WERI-Rb-1 (cell line): ENCODE measurements at regions not wholly inside any gene's neighbourhood (a gene's known extent, or its start where the extent isn't known, plus 50 kb on each side); places are given as distances from the start of the nearest gene placed in this dataset.
A peak's percentile ranks its signal among the peaks of the same experiment; 100 is the strongest.

Experiments
- DNase-seq: peaks from one replicate; pipeline ENCODE4 v3.0.0-alpha.2; 2020
- H3K27ac ChIP-seq: fragments of 250-450 bp; sonication (Bioruptor Pico); 2 replicates; pipeline ENCODE4 v1.5.1; 2020; ENCODE audit warnings: mild to moderate bottlenecking, moderate library complexity
- H3K27me3 ChIP-seq: fragments of 250-450 bp; sonication (Bioruptor Pico); 2 replicates; pipeline ENCODE4 v1.5.1; 2021; ENCODE audit warnings: mild to moderate bottlenecking, low read depth, moderate library complexity; ENCODE audit not compliant: insufficient read depth, severe bottlenecking
- H3K36me3 ChIP-seq: fragments of 250-450 bp; sonication (Bioruptor Pico); 2 replicates; pipeline ENCODE4 v1.5.1; 2020; ENCODE audit warnings: mild to moderate bottlenecking, moderate library complexity
- H3K4me3 ChIP-seq: 2 replicates; pipeline ENCODE4 v1.5.1; 2011; ENCODE audit warnings: low read depth, mild to moderate bottlenecking, control low read depth, low read length
- H3K9me3 ChIP-seq: fragments of 250-450 bp; sonication (Bioruptor Pico); 2 replicates; pipeline ENCODE4 v1.5.1; 2021; ENCODE audit warnings: mild to moderate bottlenecking, moderate library complexity; ENCODE audit not compliant: severe bottlenecking
- TF ChIP-seq, protein P1 (sequence below): IDR thresholded peaks from 2 replicates; pipeline ENCODE4 v1.5.1; 2011; ENCODE audit warnings: low read depth, mild to moderate bottlenecking, control low read depth, inconsistent platforms, low read length

DNA sequence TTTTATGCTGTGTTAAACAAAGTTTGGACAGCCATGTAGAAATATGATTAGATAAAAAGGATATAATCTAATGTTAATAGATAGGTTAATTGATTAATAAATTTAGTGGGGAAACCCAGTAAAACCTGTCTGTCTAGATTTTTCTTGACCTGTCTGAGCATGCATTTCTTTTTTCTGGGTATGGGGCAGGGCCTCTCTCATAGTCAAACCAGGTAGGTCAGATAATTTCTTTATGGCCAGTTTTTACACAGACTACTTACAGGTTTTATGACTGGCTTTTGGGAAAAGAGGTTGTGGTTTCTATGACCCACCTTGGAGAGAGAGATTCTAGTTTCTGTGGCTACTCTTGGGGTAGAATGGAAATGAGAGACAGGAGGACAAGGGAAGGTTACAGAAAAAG lies 135.6 kb upstream of the EPHA5 start:
- no peaks in the 10 kb centered on the region for H3K27me3 ChIP-seq
- DNase-seq, result no peak
- no peaks in the 10 kb centered on the region for H3K36me3 ChIP-seq
- H3K4me3 ChIP-seq, result no peak overlapping the region
- TF ChIP-seq, protein P1, sequence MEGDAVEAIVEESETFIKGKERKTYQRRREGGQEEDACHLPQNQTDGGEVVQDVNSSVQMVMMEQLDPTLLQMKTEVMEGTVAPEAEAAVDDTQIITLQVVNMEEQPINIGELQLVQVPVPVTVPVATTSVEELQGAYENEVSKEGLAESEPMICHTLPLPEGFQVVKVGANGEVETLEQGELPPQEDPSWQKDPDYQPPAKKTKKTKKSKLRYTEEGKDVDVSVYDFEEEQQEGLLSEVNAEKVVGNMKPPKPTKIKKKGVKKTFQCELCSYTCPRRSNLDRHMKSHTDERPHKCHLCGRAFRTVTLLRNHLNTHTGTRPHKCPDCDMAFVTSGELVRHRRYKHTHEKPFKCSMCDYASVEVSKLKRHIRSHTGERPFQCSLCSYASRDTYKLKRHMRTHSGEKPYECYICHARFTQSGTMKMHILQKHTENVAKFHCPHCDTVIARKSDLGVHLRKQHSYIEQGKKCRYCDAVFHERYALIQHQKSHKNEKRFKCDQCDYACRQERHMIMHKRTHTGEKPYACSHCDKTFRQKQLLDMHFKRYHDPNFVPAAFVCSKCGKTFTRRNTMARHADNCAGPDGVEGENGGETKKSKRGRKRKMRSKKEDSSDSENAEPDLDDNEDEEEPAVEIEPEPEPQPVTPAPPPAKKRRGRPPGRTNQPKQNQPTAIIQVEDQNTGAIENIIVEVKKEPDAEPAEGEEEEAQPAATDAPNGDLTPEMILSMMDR, result no peak
- H3K9me3 ChIP-seq, result peaks cover 14% of the 10 kb centered on the region
- H3K27ac ChIP-seq, result no peak overlapping the region

DNA sequence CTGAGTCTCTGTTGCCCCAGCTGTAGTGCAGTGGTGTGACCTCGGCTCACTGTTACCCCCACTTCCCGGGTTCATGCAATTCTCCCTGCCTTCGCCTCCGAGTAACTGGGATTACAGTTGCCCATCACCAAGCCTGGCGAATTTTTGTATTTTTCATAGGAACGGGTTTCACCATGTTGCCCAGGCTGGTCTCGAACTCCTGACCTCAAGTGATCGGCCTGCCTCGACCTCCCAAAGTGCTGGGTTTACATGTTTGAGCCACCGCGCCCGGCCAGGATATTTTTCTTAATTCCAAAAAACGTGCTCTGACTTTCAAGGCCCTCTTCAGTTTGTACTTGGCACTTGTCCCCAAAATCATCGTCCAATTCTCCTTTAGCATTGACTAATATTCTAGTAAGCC lies 129.2 kb upstream of the EPHA5 start:
- DNase-seq, result no peak
- Histone ChIP-seq H3K36me3 (no peaks in the 10 kb centered on the region), H3K27me3 (no peaks in the 10 kb centered on the region), H3K9me3 (no peaks in the 10 kb centered on the region), H3K4me3 (no peak overlapping the region), H3K27ac (no peak overlapping the region)
- TF ChIP-seq, protein P1, result no peak

DNA sequence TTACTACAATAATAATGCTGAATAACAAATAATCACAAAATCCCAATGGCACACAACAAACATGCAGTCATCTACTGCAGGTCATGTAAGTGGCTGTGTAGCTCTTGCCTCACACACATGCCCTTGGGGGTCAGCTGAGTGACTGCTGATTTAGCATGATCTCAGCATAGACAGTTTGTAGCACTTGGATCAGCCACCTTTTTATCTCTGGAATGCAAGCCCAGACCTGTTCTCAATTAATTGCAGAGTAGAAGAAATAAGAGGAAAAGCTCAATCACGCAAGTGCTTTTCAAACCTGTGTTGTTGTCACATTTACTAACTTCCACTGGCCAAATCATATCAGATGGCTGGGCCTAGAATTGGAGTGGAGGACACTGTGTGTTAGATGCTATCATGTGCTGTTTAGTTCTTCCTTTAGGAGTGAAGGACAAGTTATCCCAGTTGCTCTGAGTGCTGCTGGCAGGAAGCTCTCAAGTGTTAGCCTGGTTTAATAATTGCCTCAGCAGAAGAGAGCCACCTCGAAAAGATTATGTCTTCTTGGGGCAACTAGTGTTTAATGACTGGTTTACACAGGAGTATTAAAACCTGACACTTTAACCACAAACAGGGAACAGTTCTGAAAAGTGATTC lies 128.3 kb upstream of the EPHA5 start:
- no peaks in the 10 kb centered on the region for H3K27me3 ChIP-seq
- DNase-seq, result peak; percentile 14
- H3K9me3 ChIP-seq, result no peaks in the 10 kb centered on the region
- no peaks in the 10 kb centered on the region for H3K36me3 ChIP-seq
- H3K4me3 ChIP-seq, result no peak overlapping the region
- no peak overlapping the region for H3K27ac ChIP-seq
- TF ChIP-seq, protein P1, result no peak

DNA sequence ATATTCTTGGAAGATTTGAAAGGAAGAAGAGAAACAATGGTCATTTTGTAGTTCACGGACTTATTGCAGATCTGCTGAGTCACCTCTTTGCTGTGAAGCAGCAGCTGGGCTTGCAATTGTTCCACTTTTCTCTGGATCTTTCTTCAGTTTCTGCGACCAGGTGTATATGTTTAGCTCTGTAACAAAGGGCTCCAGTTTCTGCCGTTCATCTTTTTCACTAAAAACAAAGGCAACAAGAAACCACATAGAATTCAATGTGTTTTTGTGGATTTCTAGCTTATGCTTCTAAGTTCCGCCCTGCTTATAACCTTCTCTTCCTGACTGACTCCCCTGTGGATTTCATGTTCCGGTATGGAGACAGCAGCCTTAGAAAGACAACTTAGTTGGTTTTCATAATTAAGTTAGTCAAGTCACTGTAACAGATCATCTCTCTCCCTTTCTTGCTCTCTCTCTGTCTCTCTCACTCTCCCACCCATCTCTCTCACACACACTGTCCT lies 121.6 kb upstream of the EPHA5 start:
- no peak for DNase-seq
- Histone ChIP-seq H3K36me3 (no peaks in the 10 kb centered on the region), H3K27me3 (no peaks in the 10 kb centered on the region), H3K27ac (no peak overlapping the region), H3K9me3 (no peaks in the 10 kb centered on the region), H3K4me3 (no peak overlapping the region)
- TF ChIP-seq, protein P1, result no peak

DNA sequence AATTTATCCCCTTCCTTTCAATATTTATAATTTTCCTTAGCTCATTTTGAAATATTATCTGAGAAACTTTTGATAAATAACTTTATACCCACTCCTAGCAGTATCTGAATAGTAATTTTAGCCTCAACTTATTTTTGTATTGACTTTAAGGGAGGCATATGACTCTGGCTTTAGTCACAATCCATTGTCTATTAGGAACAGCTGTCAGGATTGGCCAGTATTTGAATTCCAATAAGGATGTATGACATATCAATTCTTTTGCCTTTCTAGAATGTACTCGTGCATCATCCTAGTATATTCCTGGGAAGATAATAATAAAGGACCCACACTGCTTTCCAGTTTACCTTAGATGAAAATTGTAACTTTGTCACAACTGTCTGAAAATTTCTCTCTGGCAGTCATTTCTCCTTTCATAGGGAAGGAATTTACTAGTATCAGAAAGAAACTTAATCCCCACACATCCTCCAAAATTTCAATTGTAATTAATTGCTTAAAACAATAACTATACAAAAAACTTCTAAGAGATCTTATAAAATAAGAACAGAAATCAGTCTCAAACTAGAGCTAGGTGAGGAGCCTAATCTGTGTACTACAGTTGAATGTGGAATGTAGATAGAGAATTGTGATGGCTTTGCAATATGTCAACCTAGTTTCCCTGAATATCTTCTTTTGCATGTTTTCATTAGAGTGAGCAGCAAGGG lies 121.0 kb upstream of the EPHA5 start:
- no peak overlapping the region for H3K27ac ChIP-seq
- no peaks in the 10 kb centered on the region for H3K36me3 ChIP-seq
- no peak overlapping the region for H3K4me3 ChIP-seq
- H3K9me3 ChIP-seq, result no peaks in the 10 kb centered on the region
- TF ChIP-seq, protein P1, result no peak
- no peak for DNase-seq
- H3K27me3 ChIP-seq, result no peaks in the 10 kb centered on the region
